PC-3 (cell line): ENCODE measurements at regions not wholly inside any gene's neighbourhood (a gene's known extent, or its start where the extent isn't known, plus 50 kb on each side); places are given as distances from the start of the nearest gene placed in this dataset.

Experiments
- ATAC-seq: fragments of 200-7000 bp; cut with Tn5 transposase; 2 replicates; pipeline ENCODE4 v1.9.1; 2020; ENCODE audit warnings: mild to moderate bottlenecking, moderate library complexity
- BruUV-seq: library from RNA; stranded (reverse); fragments of 400-500 nt; replicated peaks from 2 replicates; lab custom pipeline; 2021; lab: Mats Ljungman, UMichigan
- CTCF ChIA-PET: fragments of 300-600 bp; sonication (Branson Sonifier 250); formaldehyde crosslinking; loops from one replicate; lab custom pipeline; 2022; ENCODE audit warnings: antibody characterized with exemption; lab: Charles Lee
- POLR2A ChIA-PET: fragments of 300-600 bp; sonication (Branson Sonifier 250); formaldehyde crosslinking; loops from one replicate; lab custom pipeline; 2022; ENCODE audit warnings: antibody characterized with exemption; ENCODE audit not compliant: unreplicated experiment; lab: Charles Lee
- DNase-seq: peaks from one replicate; pipeline ENCODE4 v3.0.0-alpha.2; 2015
- H2AFZ ChIP-seq: fragments of 300-600 bp; sonication (generic); 2 replicates; pipeline ENCODE4 v1.6.0; 2016; ENCODE audit warnings: antibody characterized with exemption, low read length
- H3F3A ChIP-seq: fragments of 300-600 bp; sonication (generic); one replicate; pipeline ENCODE4 v1.6.0; 2017; ENCODE audit warnings: antibody characterized with exemption, low read length, control low read depth, mild to moderate bottlenecking; ENCODE audit not compliant: unreplicated experiment
- H3K27ac ChIP-seq: fragments of 300-600 bp; sonication (generic); 2 replicates; pipeline ENCODE4 v1.5.1; 2016; ENCODE audit warnings: mild to moderate bottlenecking, low read length
- H3K27me3 ChIP-seq: fragments of 300-600 bp; sonication (generic); 2 replicates; pipeline ENCODE4 v1.6.1; 2016; ENCODE audit warnings: low read length, mixed read lengths
- H3K36me3 ChIP-seq: fragments of 300-600 bp; sonication (generic); 2 replicates; pipeline ENCODE4 v1.6.1; 2016; ENCODE audit warnings: low read depth, mixed run types, low read length, mixed read lengths
- H3K4me1 ChIP-seq: fragments of 300-600 bp; sonication (generic); 2 replicates; pipeline ENCODE4 v1.5.1; 2016; ENCODE audit warnings: low read length; ENCODE audit not compliant: insufficient read depth
- H3K4me2 ChIP-seq: fragments of 300-600 bp; sonication (generic); 2 replicates; pipeline ENCODE4 v1.6.0; 2016; ENCODE audit warnings: low read length
- H3K4me3 ChIP-seq: fragments of 300-600 bp; sonication (generic); 2 replicates; pipeline ENCODE4 v1.5.1; 2016; ENCODE audit warnings: mild to moderate bottlenecking, low read length, mixed read lengths
- H3K79me2 ChIP-seq: fragments of 300-600 bp; sonication (generic); 2 replicates; pipeline ENCODE4 v1.6.1; 2017; ENCODE audit warnings: low read length, mixed read lengths
- H3K9ac ChIP-seq: fragments of 300-600 bp; sonication (generic); 2 replicates; pipeline ENCODE4 v1.6.0; 2016; ENCODE audit warnings: mild to moderate bottlenecking, low read length
- H3K9me2 ChIP-seq: fragments of 300-600 bp; sonication (generic); replicated peaks from 2 replicates; pipeline ENCODE4 v1.6.1; 2016; ENCODE audit warnings: mixed run types, low read length, mixed read lengths
- H3K9me3 ChIP-seq: fragments of 300-600 bp; sonication (generic); 2 replicates; pipeline ENCODE4 v1.6.1; 2016; ENCODE audit warnings: low read length, mixed read lengths
- H4K20me1 ChIP-seq: fragments of 300-600 bp; sonication (generic); 2 replicates; pipeline ENCODE4 v1.6.1; 2016; ENCODE audit warnings: low read length, mixed read lengths
- EZH2 ChIP-seq: fragments of 300-600 bp; sonication (generic); IDR thresholded peaks from one replicate; pipeline ENCODE4 v1.6.1; 2017; ENCODE audit warnings: antibody characterized with exemption, mild to moderate bottlenecking, low read length; ENCODE audit not compliant: unreplicated experiment
- EZH2phosphoT487 ChIP-seq: fragments of 300-600 bp; sonication (generic); IDR thresholded peaks from 2 replicates; pipeline ENCODE4 v1.6.1; 2018; ENCODE audit warnings: mild to moderate bottlenecking, antibody characterized with exemption, low read length, borderline replicate concordance
- intact Hi-C: fragments of 100-400 bp; cut with micrococcal nuclease; formaldehyde crosslinking; loops from 2 replicates; pipeline ENCODE4 v1.9.0; 2023
- TF ChIP-seq, protein P1 (sequence below): fragments of 300-600 bp; sonication (generic); conservative IDR thresholded peaks from 2 replicates; pipeline ENCODE4 v1.5.1; 2017; ENCODE audit warnings: antibody characterized with exemption, low read depth, mild to moderate bottlenecking, low read length

DNA sequence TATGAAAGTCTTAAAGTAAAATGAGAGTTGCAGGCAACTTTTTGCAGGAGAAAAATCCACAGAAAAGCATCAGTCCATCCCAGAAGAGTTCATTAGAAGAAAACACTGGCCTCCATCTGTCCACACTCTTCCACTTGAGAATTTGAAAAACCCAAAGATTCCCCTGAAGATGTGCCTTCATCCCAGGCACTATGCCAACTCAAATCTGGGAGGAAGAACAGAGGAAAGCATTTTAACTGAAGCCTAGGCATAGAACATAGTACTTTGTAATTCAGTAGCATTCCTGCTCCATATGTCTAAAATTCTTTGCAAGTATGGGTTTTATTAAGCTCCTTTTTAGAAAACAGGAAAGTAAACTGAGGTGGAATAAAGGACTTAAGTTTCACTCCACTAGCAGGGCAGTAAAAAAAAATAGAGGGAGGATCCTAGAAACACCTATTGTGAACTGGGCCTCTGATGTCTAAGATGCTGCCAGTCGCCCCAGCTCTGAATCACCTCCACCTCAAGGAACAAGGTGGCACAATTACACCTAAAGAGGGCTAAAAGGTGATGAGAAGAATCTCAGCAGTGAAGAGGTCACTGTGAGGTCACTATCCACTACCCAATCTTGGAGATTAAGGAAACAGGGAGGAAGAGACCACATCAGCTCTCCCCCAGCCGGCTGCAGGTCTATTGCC lies 141.9 kb upstream of the FAM241A start:
- BruUV-seq, result no TSS peak
- Histone ChIP-seq H4K20me1 (no peaks in the 10 kb centered on the region), H2AFZ (no peak overlapping the region), H3K4me2 (no peak overlapping the region), H3K36me3 (no peaks in the 10 kb centered on the region), H3K4me1 (no peaks in the 10 kb centered on the region), H3K79me2 (no peaks in the 10 kb centered on the region), H3K27me3 (peaks cover 63% of the 10 kb centered on the region), H3K9me3 (no peaks in the 10 kb centered on the region), H3K9ac (no peak overlapping the region), H3F3A (no peaks in the 10 kb centered on the region), H3K27ac (no peak overlapping the region), H3K4me3 (no peak overlapping the region), H3K9me2 (no peaks in the 10 kb centered on the region)
- ATAC-seq (no peak), DNase-seq (no peak)
- no peak for TF ChIP-seq EZH2
- TF ChIP-seq, protein P1, sequence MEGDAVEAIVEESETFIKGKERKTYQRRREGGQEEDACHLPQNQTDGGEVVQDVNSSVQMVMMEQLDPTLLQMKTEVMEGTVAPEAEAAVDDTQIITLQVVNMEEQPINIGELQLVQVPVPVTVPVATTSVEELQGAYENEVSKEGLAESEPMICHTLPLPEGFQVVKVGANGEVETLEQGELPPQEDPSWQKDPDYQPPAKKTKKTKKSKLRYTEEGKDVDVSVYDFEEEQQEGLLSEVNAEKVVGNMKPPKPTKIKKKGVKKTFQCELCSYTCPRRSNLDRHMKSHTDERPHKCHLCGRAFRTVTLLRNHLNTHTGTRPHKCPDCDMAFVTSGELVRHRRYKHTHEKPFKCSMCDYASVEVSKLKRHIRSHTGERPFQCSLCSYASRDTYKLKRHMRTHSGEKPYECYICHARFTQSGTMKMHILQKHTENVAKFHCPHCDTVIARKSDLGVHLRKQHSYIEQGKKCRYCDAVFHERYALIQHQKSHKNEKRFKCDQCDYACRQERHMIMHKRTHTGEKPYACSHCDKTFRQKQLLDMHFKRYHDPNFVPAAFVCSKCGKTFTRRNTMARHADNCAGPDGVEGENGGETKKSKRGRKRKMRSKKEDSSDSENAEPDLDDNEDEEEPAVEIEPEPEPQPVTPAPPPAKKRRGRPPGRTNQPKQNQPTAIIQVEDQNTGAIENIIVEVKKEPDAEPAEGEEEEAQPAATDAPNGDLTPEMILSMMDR, result no peak
- TF ChIP-seq EZH2phosphoT487, result no peak
- CTCF ChIA-PET, result no interaction called here
- intact Hi-C loops, result no loop called here
- POLR2A ChIA-PET, result no interaction called here

- ATAC-seq (no peak), DNase-seq (no peak)
- TF ChIP-seq EZH2phosphoT487 (no peak), EZH2 (no peak)
- TF ChIP-seq, protein P1, result no peak
- no peaks in the 10 kb centered on the region for H3K79me2 ChIP-seq
- intact Hi-C loops, result no loop called here
- H3K4me2 ChIP-seq, result no peak overlapping the region
- peaks cover 60% of the 10 kb centered on the region for H3K27me3 ChIP-seq
- H3K36me3 ChIP-seq, result no peaks in the 10 kb centered on the region
- no TSS peak for BruUV-seq
- ChIA-PET POLR2A (no interaction called here), CTCF (no interaction called here)
- H3K9ac ChIP-seq, result no peak overlapping the region
- H3K9me2 ChIP-seq, result no peaks in the 10 kb centered on the region
- no peaks in the 10 kb centered on the region for H4K20me1 ChIP-seq
- H3F3A ChIP-seq, result no peaks in the 10 kb centered on the region
- H3K4me3 ChIP-seq, result no peak overlapping the region
- no peaks in the 10 kb centered on the region for H3K4me1 ChIP-seq
- no peaks in the 10 kb centered on the region for H3K9me3 ChIP-seq
- H2AFZ ChIP-seq, result no peak overlapping the region
- H3K27ac ChIP-seq, result no peak overlapping the region
These were observed 140.2 kb upstream of the FAM241A start for GRCh38 chr4:112005027-112005426.

GRCh38 chr4:112007391-112007790 lies 137.9 kb upstream of the FAM241A start:
- ATAC-seq, result no peak
- H3K4me2 ChIP-seq, result no peak overlapping the region
- no peaks in the 10 kb centered on the region for H3K79me2 ChIP-seq
- H3K9ac ChIP-seq, result no peak overlapping the region
- no peaks in the 10 kb centered on the region for H3K4me1 ChIP-seq
- no peak for DNase-seq
- peaks cover 64% of the 10 kb centered on the region for H3K27me3 ChIP-seq
- no peaks in the 10 kb centered on the region for H3F3A ChIP-seq
- no peak overlapping the region for H3K4me3 ChIP-seq
- no peaks in the 10 kb centered on the region for H3K36me3 ChIP-seq
- intact Hi-C loops, result no loop called here
- POLR2A ChIA-PET, result no interaction called here
- H3K9me2 ChIP-seq, result no peaks in the 10 kb centered on the region
- H3K27ac ChIP-seq, result no peak overlapping the region
- no peak overlapping the region for H2AFZ ChIP-seq
- CTCF ChIA-PET, result no interaction called here
- no peaks in the 10 kb centered on the region for H4K20me1 ChIP-seq
- BruUV-seq, result no TSS peak
- no peaks in the 10 kb centered on the region for H3K9me3 ChIP-seq
- TF ChIP-seq EZH2phosphoT487 (no peak), EZH2 (no peak)
- TF ChIP-seq, protein P1, result no peak
